AG04450 (cell line): ENCODE measurements at regions not wholly inside any gene's neighbourhood (a gene's known extent, or its start where the extent isn't known, plus 50 kb on each side); places are given as distances from the start of the nearest gene placed in this dataset.

Experiments
- CTCF ChIA-PET: fragments of 300-600, 350-600 bp; formaldehyde crosslinking; extraction: SDS; loops from one replicate; lab custom pipeline; 2022; ENCODE audit warnings: antibody characterized with exemption, inconsistent platforms; lab: Charles Lee
- POLR2A ChIA-PET: fragments of 350-600 bp; formaldehyde crosslinking; extraction: SDS; loops from one replicate; lab custom pipeline; 2021; ENCODE audit warnings: antibody characterized with exemption, inconsistent platforms; lab: Yijun Ruan, JAX
- DNase-seq: peaks from one replicate; pipeline ENCODE4 v3.0.0-alpha.2; 2011; ENCODE audit warnings: low read depth, low spot score
- H3K27ac ChIP-seq: one replicate; pipeline ENCODE4 v1.5.1; 2012; ENCODE audit warnings: low read depth, low read length, control low read depth
- H3K27me3 ChIP-seq: one replicate; pipeline ENCODE4 v1.6.0; 2012; ENCODE audit warnings: low read length; ENCODE audit not compliant: control insufficient read depth, insufficient read depth
- H3K4me3 ChIP-seq: 2 replicates; pipeline ENCODE4 v1.5.1; 2011; ENCODE audit warnings: mild to moderate bottlenecking, low read depth, low read length, control low read depth
- H3K9me3 ChIP-seq: 2 replicates; pipeline ENCODE4 v1.5.1; 2012; ENCODE audit warnings: low read length; ENCODE audit not compliant: control insufficient read depth, insufficient read depth
- TF ChIP-seq, protein P1 (sequence below): IDR thresholded peaks from 2 replicates; pipeline ENCODE4 v1.5.1; 2011; ENCODE audit warnings: low read depth, low read length, control low read depth, inconsistent platforms

- CTCF ChIA-PET, result no interaction called here
- POLR2A ChIA-PET, result no interaction called here
- no peak for DNase-seq
- H3K9me3 ChIP-seq, result peaks cover 29% of the 10 kb centered on the region
- H3K27ac ChIP-seq, result no peak overlapping the region
- no peak overlapping the region for H3K4me3 ChIP-seq
- H3K27me3 ChIP-seq, result no peaks in the 10 kb centered on the region
- TF ChIP-seq, protein P1, sequence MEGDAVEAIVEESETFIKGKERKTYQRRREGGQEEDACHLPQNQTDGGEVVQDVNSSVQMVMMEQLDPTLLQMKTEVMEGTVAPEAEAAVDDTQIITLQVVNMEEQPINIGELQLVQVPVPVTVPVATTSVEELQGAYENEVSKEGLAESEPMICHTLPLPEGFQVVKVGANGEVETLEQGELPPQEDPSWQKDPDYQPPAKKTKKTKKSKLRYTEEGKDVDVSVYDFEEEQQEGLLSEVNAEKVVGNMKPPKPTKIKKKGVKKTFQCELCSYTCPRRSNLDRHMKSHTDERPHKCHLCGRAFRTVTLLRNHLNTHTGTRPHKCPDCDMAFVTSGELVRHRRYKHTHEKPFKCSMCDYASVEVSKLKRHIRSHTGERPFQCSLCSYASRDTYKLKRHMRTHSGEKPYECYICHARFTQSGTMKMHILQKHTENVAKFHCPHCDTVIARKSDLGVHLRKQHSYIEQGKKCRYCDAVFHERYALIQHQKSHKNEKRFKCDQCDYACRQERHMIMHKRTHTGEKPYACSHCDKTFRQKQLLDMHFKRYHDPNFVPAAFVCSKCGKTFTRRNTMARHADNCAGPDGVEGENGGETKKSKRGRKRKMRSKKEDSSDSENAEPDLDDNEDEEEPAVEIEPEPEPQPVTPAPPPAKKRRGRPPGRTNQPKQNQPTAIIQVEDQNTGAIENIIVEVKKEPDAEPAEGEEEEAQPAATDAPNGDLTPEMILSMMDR, result no peak
Measured at GRCh38 chr16:17977260-17977659, 359.3 kb downstream of the NPIPA8 start.

GRCh38 chr16:17972460-17972943 is 364.0 kb downstream of the NPIPA8 start:
- DNase-seq, result no peak
- CTCF ChIA-PET, result no interaction called here
- H3K27ac ChIP-seq, result no peak overlapping the region
- peaks cover 14% of the 10 kb centered on the region for H3K9me3 ChIP-seq
- POLR2A ChIA-PET, result no interaction called here
- H3K4me3 ChIP-seq, result no peak overlapping the region
- TF ChIP-seq, protein P1, result no peak
- H3K27me3 ChIP-seq, result no peaks in the 10 kb centered on the region

GRCh38 chr16:17970816-17971331 is 365.7 kb downstream of the NPIPA8 start:
- peaks cover 11% of the 10 kb centered on the region for H3K9me3 ChIP-seq
- CTCF ChIA-PET, result no interaction called here
- POLR2A ChIA-PET, result no interaction called here
- DNase-seq, result no peak
- H3K27me3 ChIP-seq, result no peaks in the 10 kb centered on the region
- H3K4me3 ChIP-seq, result no peak overlapping the region
- no peak overlapping the region for H3K27ac ChIP-seq
- TF ChIP-seq, protein P1, result no peak

DNA sequence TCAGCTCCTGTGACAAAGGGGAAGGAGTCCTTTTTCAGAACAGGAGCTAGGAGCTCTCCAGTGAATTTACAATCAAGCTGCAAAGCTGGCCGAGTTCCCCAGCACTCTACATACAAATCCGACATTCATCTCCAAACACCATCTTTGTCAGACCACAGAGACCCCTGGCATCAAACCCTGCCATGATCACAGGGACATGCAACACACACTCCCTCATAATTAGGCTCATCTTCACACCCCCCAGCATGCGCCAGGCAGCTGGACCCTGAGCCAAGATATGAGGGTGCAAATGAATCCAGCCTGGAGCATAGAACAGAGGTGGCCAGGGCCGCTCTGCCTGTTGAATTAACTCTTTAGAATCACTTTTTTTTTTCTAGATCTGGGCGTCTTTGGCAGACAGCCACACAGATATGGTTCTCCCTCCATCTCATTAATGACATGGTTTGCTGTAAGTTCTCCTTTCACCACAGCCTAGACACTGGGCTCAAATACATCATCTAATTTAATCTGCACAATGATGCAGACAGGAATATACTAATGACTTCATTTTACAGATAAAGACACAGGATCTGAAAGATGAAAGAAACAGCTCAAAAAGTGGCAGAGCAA is 366.3 kb downstream of the NPIPA8 start:
- H3K27ac ChIP-seq, result no peak overlapping the region
- peaks cover 11% of the 10 kb centered on the region for H3K9me3 ChIP-seq
- CTCF ChIA-PET, result no interaction called here
- TF ChIP-seq, protein P1, result no peak
- POLR2A ChIA-PET, result no interaction called here
- no peak for DNase-seq
- H3K4me3 ChIP-seq, result no peak overlapping the region
- no peaks in the 10 kb centered on the region for H3K27me3 ChIP-seq

GRCh38 chr16:17965133-17965900 is 371.2 kb downstream of the NPIPA8 start:
- no peak for DNase-seq
- Histone ChIP-seq H3K27ac (no peak overlapping the region), H3K9me3 (peaks cover 3% of the 10 kb centered on the region), H3K4me3 (no peak overlapping the region), H3K27me3 (no peaks in the 10 kb centered on the region)
- POLR2A ChIA-PET, result no interaction called here
- TF ChIP-seq, protein P1, result no peak
- CTCF ChIA-PET, result no interaction called here
